ENCODE measurements at regions not wholly inside any gene's neighbourhood (a gene's known extent, or its start where the extent isn't known, plus 50 kb on each side); places are given as distances from the start of the nearest gene placed in this dataset.

- no peak for TF ChIP-seq CEBPB (IDR thresholded peaks at IDR 0.05)
- TF ChIP-seq TCF12 (IDR thresholded peaks at IDR 0.05; ENCODE audit: low read depth): no peak
- TF ChIP-seq ZBTB7A (IDR thresholded peaks at IDR 0.05; ENCODE audit: low read depth): no peak
- TF ChIP-seq NFIC (IDR thresholded peaks at IDR 0.05): no peak
- no peak for TF ChIP-seq EP300 (IDR thresholded peaks at IDR 0.05; ENCODE audit: borderline replicate concordance)
- no peak for TF ChIP-seq EGR1 (IDR thresholded peaks at IDR 0.05)
Observed at GRCh38 chr3:181329024-181329423, 339.5 kb upstream of the DNAJC19 start.

GRCh38 chr3:181328346-181328745 lies 338.8 kb upstream of the DNAJC19 start:
- no peak for TF ChIP-seq TAF1 (IDR thresholded peaks at IDR 0.05; ENCODE audit: low read depth)
- no peak for TF ChIP-seq TEAD4 (IDR thresholded peaks at IDR 0.05)
- TF ChIP-seq YY1 (IDR thresholded peaks at IDR 0.05; ENCODE audit: low read depth): no peak
- TF ChIP-seq TCF12 (IDR thresholded peaks at IDR 0.05; ENCODE audit: low read depth): no peak
- no peak for TF ChIP-seq REST (IDR thresholded peaks at IDR 0.05; ENCODE audit: low read depth)
- no peak for TF ChIP-seq USF1 (IDR thresholded peaks at IDR 0.05)
- no peak for TF ChIP-seq CEBPB (IDR thresholded peaks at IDR 0.05)
- TF ChIP-seq CREB1 (IDR thresholded peaks at IDR 0.05; ENCODE audit: low read depth): no peak
- no peak for TF ChIP-seq EP300 (IDR thresholded peaks at IDR 0.05; ENCODE audit: borderline replicate concordance)
- no peak for TF ChIP-seq MAX (IDR thresholded peaks at IDR 0.05)
- no peak for TF ChIP-seq NFIC (IDR thresholded peaks at IDR 0.05)
- TF ChIP-seq FOXM1 (IDR thresholded peaks at IDR 0.05; ENCODE audit: borderline replicate concordance, low read depth): no peak
- no peak for TF ChIP-seq EGR1 (IDR thresholded peaks at IDR 0.05)
- no peak for TF ChIP-seq RAD21 (IDR thresholded peaks at IDR 0.05; ENCODE audit: low read depth)
- no peak for TF ChIP-seq ZBTB7A (IDR thresholded peaks at IDR 0.05; ENCODE audit: low read depth)

- TF ChIP-seq NFIC (IDR thresholded peaks at IDR 0.05): no peak
- TF ChIP-seq FOXM1 (IDR thresholded peaks at IDR 0.05; ENCODE audit: borderline replicate concordance, low read depth): no peak
- TF ChIP-seq EGR1 (IDR thresholded peaks at IDR 0.05): no peak
- TF ChIP-seq TEAD4 (IDR thresholded peaks at IDR 0.05): no peak
- TF ChIP-seq MAX (IDR thresholded peaks at IDR 0.05): no peak
- TF ChIP-seq ZBTB7A (IDR thresholded peaks at IDR 0.05; ENCODE audit: low read depth): no peak
- no peak for TF ChIP-seq CREB1 (IDR thresholded peaks at IDR 0.05; ENCODE audit: low read depth)
Observed at GRCh38 chr3:181327349-181327748, 337.8 kb upstream of the DNAJC19 start.

- TF ChIP-seq CEBPB (IDR thresholded peaks at IDR 0.05) (no peak), TCF12 (IDR thresholded peaks at IDR 0.05; ENCODE audit: low read depth) (no peak), RAD21 (IDR thresholded peaks at IDR 0.05; ENCODE audit: low read depth) (peak; percentile 58), REST (IDR thresholded peaks at IDR 0.05; ENCODE audit: low read depth) (no peak), USF1 (IDR thresholded peaks at IDR 0.05) (no peak)
Observed at GRCh38 chr3:181326637-181327223, 337.2 kb upstream of the DNAJC19 start.

- TF ChIP-seq CREB1 (IDR thresholded peaks at IDR 0.05; ENCODE audit: low read depth): no peak
- TF ChIP-seq TCF12 (IDR thresholded peaks at IDR 0.05; ENCODE audit: low read depth): no peak
- no peak for TF ChIP-seq TEAD4 (IDR thresholded peaks at IDR 0.05)
- no peak for TF ChIP-seq YY1 (IDR thresholded peaks at IDR 0.05; ENCODE audit: low read depth)
- no peak for TF ChIP-seq EP300 (IDR thresholded peaks at IDR 0.05; ENCODE audit: borderline replicate concordance)
- TF ChIP-seq USF1 (IDR thresholded peaks at IDR 0.05): no peak
- no peak for TF ChIP-seq EGR1 (IDR thresholded peaks at IDR 0.05)
- no peak for TF ChIP-seq NFIC (IDR thresholded peaks at IDR 0.05)
- TF ChIP-seq ZBTB7A (IDR thresholded peaks at IDR 0.05; ENCODE audit: low read depth): no peak
- no peak for TF ChIP-seq REST (IDR thresholded peaks at IDR 0.05; ENCODE audit: low read depth)
- no peak for TF ChIP-seq TAF1 (IDR thresholded peaks at IDR 0.05; ENCODE audit: low read depth)
- TF ChIP-seq RAD21 (IDR thresholded peaks at IDR 0.05; ENCODE audit: low read depth): no peak
- TF ChIP-seq MAX (IDR thresholded peaks at IDR 0.05): no peak
Observed at GRCh38 chr3:181318321-181318720, 328.8 kb upstream of the DNAJC19 start.
